ENCODE measurements at regions not wholly inside any gene's neighbourhood (a gene's known extent, or its start where the extent isn't known, plus 50 kb on each side); places are given as distances from the start of the nearest gene placed in this dataset.

- TF ChIP-seq CTCF (IDR thresholded peaks at IDR 0.05) = no peak
- no peak for TF ChIP-seq POLR2A (IDR thresholded peaks at IDR 0.05)
- no peak for TF ChIP-seq POLR2AphosphoS5 (IDR thresholded peaks at IDR 0.05; ENCODE audit: insufficient read depth in 1 of 2, low read depth in 1 of 2)
- no peak for DNase-seq (ENCODE audit: extremely low spot score in 2 of 2)
- Histone ChIP-seq H3K4me3 (no peak overlapping the region), H3K4me1 (no peaks in the 10 kb centered on the region), H3K9me3 (no peaks in the 10 kb centered on the region), H3K27me3 (no peaks in the 10 kb centered on the region), H3K36me3 (no peaks in the 10 kb centered on the region), H3K27ac (no peak overlapping the region)
- intact Hi-C loops (cut with DNase I) = no loop called here
These were observed 396.7 kb downstream of the BUD13 start for GRCh38 chr11:116376054-116376453.

- Histone ChIP-seq H3K27ac (no peak overlapping the region), H3K36me3 (no peaks in the 10 kb centered on the region), H3K27me3 (no peaks in the 10 kb centered on the region), H3K4me1 (no peaks in the 10 kb centered on the region), H3K9me3 (no peaks in the 10 kb centered on the region), H3K4me3 (no peak overlapping the region)
- DNase-seq (ENCODE audit: extremely low spot score in 2 of 2) = no peak
- TF ChIP-seq POLR2AphosphoS5 (IDR thresholded peaks at IDR 0.05; ENCODE audit: insufficient read depth in 1 of 2, low read depth in 1 of 2) (no peak), POLR2A (IDR thresholded peaks at IDR 0.05) (no peak), CTCF (IDR thresholded peaks at IDR 0.05) (no peak)
- intact Hi-C loops (cut with DNase I) = no loop called here
These were observed 397.6 kb downstream of the BUD13 start for GRCh38 chr11:116375221-116375620.

- Histone ChIP-seq H3K4me1 (no peaks in the 10 kb centered on the region), H3K4me3 (no peak overlapping the region), H3K27me3 (no peaks in the 10 kb centered on the region), H3K36me3 (no peaks in the 10 kb centered on the region), H3K9me3 (no peaks in the 10 kb centered on the region), H3K27ac (no peak overlapping the region)
- no peak for DNase-seq (ENCODE audit: extremely low spot score in 2 of 2)
- intact Hi-C loops (cut with DNase I) = no loop called here
- no peak for TF ChIP-seq POLR2A (IDR thresholded peaks at IDR 0.05)
- TF ChIP-seq POLR2AphosphoS5 (IDR thresholded peaks at IDR 0.05; ENCODE audit: insufficient read depth in 1 of 2, low read depth in 1 of 2) = no peak
These were observed 398.7 kb downstream of the BUD13 start for GRCh38 chr11:116374085-116374484.

- intact Hi-C loops (cut with DNase I) = no loop called here
- TF ChIP-seq POLR2AphosphoS5 (IDR thresholded peaks at IDR 0.05; ENCODE audit: insufficient read depth in 1 of 2, low read depth in 1 of 2) (no peak), CTCF (IDR thresholded peaks at IDR 0.05) (no peak), POLR2A (IDR thresholded peaks at IDR 0.05) (no peak)
These were observed 399.5 kb downstream of the BUD13 start for GRCh38 chr11:116373104-116373944.

GRCh38 chr11:116371146-116371545 lies 401.6 kb downstream of the BUD13 start:
- intact Hi-C loops (cut with DNase I) = no loop called here
- Histone ChIP-seq H3K36me3 (no peaks in the 10 kb centered on the region), H3K27ac (no peak overlapping the region), H3K27me3 (no peaks in the 10 kb centered on the region), H3K9me3 (no peaks in the 10 kb centered on the region), H3K4me1 (no peaks in the 10 kb centered on the region), H3K4me3 (no peak overlapping the region)
- TF ChIP-seq POLR2AphosphoS5 (IDR thresholded peaks at IDR 0.05; ENCODE audit: insufficient read depth in 1 of 2, low read depth in 1 of 2) (no peak), POLR2A (IDR thresholded peaks at IDR 0.05) (no peak), CTCF (IDR thresholded peaks at IDR 0.05) (no peak)
- DNase-seq (ENCODE audit: extremely low spot score in 2 of 2) = no peak

More at GRCh38 chr11:116373104-116373944, 399.5 kb downstream of the BUD13 start:
- Histone ChIP-seq H3K4me1 (no peaks in the 10 kb centered on the region), H3K27ac (no peak overlapping the region), H3K4me3 (no peak overlapping the region), H3K36me3 (no peaks in the 10 kb centered on the region), H3K27me3 (no peaks in the 10 kb centered on the region), H3K9me3 (no peaks in the 10 kb centered on the region)
- DNase-seq (ENCODE audit: extremely low spot score in 2 of 2) = no peak
